HG03039 (cell line): ENCODE measurements at regions not wholly inside any gene's neighbourhood (a gene's known extent, or its start where the extent isn't known, plus 50 kb on each side); places are given as distances from the start of the nearest gene placed in this dataset.
"Not testable (repeated sequence)": the region's sequence is repeated elsewhere in the genome, so short reads cannot be mapped to it uniquely, and the experiment has no call there.

Experiments
- ATAC-seq: cut with Tn5 transposase; IDR thresholded peaks from one replicate; pipeline ENCODE4 v1.9.1; 2021; ENCODE audit warnings: mild to moderate bottlenecking, moderate library complexity; ENCODE audit not compliant: unreplicated experiment

DNA sequence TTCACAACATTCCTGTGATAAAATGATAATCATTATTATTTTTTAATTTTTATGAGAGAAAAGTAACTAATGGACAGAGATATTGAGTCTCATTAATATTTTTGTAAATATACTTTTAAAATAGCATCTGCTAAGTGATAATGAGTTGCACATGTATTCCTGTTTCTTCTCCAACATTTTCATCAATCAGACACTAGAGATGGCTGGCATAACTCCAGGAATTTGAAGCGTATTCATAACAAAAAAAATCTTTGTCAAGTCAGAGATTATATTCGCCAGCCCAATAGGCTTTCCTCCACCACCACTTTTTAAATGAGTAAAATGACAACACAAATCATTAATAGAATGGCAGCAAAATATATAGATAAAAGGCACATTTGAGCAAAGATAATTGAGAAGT, 524.0 kb upstream of the KCND2 start:
- no peak for ATAC-seq

DNA sequence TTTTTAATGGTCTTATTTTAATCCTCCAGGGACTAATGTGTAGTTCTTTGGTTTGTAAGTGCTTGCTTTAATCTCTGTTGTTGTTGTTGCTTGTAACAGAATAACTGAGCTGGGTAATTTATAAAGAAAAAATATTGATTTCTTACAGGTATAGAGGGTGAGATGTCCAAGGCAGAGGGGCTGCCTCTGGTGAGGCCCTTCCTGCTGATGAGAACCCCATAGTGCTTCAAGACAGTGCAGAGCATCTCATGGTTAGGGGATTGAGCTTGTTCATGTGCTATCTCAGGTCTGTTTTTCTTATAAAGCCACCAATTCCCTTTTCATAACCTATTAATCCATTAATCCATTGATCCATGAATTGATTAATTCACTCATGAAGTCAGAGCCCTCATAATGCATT, 516.3 kb upstream of the KCND2 start:
- no peak for ATAC-seq

DNA sequence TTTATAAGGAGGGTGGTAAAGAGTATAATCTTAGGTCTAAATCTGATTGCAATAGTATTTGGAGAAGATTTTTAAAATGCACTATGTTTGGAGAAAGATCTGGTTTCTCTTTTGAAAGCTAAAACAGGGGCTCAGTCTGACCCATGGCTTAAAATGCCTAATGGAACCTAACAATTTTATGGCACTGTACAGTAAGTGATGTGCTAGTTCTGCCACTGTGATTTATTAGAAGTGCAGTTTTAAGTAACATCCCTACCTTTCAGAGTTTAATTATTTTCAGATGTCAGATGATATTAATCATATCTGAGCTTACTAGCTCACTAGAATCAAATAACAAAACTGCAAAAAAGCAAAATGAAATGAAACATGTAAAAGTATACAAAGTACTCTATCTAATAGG, 514.7 kb upstream of the KCND2 start:
- ATAC-seq = no peak

DNA sequence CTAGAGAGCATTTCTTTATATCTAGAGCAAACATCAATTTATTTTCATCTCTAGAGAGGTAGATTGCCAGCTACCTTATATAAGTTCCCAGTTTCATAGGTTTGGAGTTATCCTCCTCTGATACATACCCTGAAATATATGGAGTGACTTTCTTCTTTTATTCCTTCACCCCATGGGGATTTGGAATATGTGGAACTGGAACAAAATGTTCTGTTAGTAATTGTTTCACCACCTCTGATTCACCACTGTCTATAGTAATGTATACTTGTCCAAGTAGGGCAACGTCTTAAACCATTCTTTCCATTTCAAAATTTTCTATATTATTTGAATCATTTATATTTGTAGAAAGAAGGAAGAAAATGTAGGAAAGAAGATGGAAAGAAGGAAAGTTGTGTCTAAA, 511.2 kb upstream of the KCND2 start:
- no peak for ATAC-seq

DNA sequence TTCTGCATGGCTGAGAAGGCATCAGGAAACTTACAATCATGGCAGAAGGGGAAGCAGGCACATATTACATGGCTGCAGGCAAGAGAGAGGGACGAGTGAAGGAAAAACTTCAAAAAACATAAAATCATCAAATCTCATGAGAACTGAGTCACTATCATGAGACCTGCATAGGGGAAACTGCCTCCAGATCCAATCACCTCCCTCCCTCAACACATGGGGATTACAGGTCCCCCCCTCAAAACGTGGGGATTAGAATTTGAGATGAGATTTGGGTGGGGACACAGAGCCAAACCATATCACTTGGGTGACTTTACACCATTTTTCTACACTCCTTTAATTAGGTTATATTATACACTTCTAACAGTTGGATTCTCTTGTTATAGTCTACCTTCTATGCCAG, 490.7 kb upstream of the KCND2 start:
- ATAC-seq = no peak

DNA sequence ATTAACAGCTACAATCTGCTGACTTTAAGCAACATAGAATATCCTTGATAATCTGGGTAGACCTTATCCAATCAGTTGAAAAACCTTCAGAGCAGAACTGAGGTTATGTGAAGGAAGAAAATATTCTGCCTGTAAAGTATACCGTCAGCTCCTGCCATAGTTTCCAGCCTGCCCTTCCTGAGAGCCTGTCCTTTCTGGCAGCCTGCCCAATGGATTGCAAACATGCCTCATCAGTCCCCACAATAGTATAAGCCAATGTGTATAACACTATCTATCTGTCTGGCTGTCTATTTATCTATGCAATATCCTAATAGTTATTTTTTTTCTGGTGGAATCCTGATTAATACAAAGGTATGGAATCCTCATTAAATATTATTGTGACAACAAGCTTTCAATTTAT, 489.2 kb upstream of the KCND2 start:
- ATAC-seq = no peak

DNA sequence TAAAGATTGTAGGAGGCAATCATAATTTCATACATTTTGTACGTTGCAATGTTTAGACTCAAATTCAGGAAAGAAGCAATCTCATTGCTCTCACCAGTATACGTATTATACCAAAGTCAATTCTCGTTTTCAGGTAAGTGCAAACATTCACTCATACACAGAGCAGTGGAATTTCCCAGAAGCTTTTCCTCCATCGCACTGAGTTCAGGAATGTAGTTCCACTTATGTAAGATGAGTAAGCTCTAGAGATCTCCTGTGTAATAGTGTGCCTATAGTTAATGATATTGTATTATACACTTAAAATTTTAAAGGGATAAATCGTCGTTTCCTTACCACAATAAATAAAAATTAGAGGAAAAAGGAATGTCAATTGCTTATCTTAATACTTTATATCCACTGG, 470.8 kb upstream of the KCND2 start:
- ATAC-seq = no peak

DNA sequence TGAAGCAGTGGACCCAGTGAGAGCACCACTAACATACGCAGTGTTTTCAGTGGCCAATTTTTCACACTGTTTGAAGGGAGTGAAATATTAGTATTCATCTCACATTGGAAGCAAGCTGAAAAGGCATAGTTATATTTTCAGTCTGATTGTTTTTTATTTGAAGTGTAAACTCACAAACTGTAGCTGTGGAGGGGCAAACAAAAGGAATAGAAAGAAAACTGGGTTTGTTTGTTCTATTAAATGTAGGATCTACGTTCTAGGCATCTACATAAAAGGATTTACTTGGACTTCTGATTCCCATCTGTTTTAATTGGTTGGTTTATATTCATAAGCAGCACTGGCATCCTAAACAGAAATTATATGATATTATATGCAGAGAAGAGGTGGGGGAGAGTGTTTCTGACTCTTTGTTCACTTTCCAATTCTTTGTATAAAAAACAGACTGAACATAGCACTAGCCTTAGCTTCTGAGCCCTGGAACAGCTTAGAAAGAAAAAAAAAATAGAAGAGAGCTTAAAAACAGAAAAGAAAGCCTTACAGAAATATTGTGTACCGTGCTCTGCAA, 447.8 kb upstream of the KCND2 start:
- no peak for ATAC-seq

DNA sequence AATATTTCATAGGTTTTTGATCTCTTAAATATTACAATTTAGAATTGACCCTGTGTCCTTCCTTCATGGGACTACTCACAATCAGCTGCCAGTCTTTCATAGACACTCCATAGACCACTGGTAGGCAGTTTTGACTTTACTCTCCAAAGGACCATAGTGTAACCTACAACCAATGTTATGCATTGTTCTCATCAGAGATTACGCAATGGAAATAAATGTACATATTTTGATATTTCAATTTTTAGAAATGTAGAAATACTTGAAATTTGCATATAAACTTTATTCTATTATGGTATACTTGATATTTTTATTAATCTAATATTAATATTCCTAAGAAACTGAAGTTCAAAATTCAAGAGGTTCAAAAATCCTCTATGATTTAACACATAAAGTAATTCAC, 446.4 kb upstream of the KCND2 start:
- ATAC-seq = no peak

DNA sequence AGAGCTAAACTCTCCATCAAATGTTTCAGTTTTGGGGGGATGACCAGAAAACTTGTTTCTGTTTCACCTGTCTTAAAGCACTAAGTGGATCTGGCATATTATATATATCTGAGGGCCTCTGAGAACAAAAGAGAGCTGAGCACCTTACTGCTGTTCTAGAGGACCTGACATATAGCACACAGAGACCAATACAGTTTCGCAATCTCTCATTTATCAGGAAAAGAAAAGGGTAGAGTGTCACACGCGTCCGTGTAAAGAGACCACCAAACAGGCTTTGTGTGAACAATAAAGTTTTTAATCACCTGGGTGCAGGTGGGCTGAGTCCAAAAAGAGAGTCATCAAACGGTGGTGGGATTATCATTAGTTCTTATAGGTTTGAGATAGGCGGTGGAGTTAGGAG, 434.5 kb upstream of the KCND2 start:
- ATAC-seq = no peak

DNA sequence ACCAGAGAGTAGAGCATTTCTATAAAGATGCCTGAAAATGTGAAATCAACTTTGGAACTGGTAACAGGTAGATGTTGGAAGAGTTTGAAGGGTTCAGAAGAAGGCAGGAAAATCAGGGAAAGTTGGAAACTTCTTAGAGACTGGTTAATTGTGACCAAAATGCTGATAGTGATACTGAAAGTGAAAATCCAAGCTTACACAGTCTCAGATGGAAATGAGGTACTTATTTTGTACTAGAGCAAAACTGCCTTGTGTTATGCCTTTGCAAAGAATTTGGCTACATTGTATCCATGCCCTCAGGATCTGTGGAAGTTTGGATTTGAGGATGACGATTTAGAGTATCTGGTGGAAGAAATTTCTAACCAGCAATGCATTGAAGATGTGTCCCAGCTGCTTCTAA, 430.6 kb upstream of the KCND2 start:
- no peak for ATAC-seq

DNA sequence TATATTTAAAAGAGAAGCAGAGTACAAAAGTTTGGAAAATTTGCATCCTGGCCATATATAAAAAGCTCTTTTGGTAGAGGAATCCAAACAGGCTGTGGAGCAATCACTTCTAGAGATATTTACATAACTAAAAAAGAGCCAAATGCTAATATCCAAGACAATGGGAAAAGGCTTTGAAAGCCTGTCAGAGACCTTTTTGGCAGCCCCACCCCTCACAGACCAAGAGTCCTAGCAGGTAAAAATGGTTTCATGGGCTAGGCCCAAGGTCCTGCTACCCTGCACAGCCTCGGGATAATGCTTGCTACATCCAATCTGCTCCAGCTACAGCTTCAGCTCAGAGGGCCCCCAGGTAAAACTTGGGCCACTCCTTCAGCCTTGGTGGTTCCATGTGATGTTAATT, 430.2 kb upstream of the KCND2 start:
- no peak for ATAC-seq

DNA sequence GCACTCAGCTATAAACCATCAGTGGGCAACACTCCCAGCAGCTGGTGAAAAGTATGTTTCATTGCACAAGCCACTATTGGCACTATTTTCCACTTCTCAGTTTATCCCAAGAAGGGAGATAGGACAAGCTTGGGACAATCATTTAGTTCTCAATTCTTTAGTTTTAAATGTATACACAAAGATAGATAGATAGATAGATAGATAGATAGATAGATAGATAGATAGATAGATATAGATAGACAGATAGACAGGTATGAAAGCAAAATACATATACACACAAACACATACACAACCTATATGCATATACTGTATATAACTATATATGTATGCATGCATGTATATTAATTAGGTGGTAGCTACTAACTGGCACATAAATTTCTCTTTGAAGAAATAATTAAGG, 411.6 kb upstream of the KCND2 start:
- no peak for ATAC-seq

DNA sequence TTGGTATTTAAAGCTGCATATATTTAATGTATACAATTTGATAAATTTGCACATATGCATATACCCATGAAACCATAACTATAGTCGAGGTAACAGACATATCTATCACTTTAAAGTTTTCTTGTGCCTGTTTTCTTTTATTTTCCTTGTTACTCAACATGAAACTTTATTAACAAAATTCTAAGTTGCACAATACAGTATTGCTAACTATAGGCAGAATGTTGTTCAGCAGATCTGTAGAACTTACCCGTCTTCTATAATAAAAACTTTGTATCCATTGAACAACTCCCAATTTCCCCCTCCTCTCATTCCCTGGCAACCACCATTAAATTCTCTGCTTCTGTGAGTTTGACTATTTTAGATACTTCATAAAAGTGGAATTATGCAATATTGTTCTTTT, 404.6 kb upstream of the KCND2 start:
- ATAC-seq = no peak

DNA sequence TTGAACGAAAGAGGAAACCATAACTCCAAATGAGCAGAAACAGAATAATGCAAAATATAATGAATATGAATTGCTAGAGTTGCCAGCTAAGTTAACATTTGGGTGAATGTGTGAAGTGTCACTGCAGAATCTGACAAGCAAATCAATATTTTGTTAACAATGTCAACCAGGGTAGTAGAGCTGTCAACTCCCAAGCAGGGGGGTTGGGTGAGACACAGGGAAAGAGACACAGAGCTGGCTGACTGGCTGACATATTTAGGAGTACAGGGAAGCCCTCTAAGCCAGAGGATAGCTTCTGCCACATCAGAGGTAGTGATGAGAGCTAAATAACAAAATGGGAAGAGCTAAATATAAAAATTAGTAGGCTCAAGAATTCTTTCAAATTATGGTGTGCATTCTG, 393.1 kb upstream of the KCND2 start:
- ATAC-seq = no peak

DNA sequence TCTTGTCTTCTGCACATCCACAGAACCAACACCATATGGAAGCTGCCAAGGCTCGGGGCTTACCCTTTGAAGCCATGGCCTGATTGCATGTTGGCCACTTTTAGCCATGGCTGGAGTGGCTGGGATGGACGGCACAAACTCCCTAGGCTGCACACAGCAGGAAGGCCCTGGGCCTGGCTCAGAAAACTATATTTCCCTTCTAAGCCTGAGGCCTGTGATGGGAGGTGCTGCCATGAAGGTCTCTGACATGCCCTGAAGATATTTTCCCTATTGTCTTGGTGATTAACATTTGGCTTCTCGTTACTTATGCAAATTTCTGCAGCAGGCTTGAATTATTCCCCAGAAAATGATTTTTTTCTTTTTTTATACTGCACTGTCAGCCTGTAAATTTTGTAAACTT, 387.0 kb upstream of the KCND2 start:
- ATAC-seq = no peak

DNA sequence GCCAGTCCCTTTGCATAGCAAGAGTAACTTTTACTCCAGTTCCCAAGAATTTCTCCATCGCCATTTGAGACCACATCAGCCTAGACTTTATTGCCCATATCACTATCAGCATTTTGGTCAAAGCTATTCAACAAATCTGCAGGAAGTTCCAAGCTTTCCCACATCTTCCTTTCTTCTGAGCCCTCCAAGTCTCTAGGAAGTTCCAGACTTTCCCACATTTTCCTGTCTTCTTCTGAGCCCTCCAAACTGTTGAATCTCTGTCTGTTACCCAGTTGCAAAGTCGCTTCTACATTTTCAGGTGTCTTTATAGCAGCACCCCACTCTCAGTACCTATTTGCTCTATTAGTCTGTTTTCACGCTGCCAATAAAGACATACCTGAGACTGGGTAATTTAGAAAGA, 386.4 kb upstream of the KCND2 start:
- ATAC-seq = not testable (repeated sequence)

DNA sequence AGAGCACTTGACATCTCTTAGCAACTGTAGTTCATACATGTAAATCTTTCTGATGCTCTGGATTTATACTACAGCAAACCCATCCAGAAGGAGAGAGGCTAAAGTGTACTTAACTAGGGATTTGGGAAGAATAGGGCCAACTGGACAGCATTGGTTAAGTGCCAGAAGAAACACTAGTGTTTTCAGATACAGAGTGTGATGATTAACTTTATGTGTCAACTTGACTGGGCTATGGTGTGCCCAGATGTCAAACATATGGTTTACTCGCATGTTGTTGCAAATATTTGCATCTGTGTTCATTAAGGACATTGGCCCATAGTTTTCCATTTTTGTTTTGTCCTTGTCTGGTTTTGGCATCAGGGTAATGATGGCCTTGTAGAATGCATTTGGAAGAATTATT, 384.7 kb upstream of the KCND2 start:
- no peak for ATAC-seq

DNA sequence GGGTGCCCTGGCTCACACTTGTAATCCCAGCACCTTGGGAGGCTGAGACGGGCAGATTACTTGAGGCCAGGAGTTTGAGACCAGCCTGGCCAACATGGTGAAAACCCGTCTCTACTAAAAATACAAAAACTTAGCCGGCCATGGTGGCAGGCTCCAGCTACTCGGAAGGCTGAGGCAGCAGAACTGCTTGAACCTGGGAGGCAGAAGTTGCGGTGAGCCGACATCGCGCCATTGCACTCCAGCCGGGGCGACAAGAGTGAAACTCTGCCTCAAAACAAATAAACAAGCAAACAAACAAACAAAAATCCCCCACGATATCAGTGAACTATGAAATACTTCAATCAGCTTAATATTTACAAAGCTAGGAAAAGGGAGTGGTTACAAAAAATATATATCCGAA, 382.3 kb upstream of the KCND2 start:
- ATAC-seq = no peak

DNA sequence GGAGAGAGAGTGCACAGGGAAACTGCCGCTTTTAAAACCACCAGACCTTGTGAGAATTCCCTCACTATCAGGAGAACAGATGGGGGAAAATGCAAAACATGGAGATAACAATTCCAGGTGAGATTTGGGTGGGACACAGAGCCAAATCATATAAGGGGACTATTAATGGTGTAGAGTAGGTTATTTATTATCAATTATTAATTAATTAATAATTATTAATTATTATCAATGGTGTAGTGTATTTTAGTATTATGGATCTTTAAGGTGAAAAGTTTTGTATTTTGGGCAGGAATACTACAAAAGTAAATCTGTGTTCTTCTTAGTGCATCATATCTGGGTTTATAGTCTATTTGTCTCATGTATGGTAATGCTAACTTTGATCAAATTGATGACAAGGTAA, 377.7 kb upstream of the KCND2 start:
- no peak for ATAC-seq

DNA sequence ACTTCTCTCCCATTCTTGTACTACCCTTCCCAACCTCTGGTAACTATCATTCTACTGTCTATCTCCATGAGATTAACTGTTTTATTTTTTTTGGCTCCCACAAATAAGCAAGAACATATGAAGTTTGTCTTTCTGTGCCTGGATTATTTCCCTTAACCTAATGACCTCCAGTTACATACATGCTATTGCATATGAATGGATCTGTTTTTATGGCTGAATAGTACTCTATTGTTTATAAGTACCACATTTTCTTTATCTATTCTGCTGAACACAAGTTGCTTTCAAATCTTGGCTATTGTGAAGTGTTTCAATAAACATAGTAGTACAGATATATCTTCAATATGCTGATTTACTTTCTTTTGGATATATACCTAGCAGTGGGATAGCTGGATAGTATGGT, 376.6 kb upstream of the KCND2 start:
- ATAC-seq = no peak

DNA sequence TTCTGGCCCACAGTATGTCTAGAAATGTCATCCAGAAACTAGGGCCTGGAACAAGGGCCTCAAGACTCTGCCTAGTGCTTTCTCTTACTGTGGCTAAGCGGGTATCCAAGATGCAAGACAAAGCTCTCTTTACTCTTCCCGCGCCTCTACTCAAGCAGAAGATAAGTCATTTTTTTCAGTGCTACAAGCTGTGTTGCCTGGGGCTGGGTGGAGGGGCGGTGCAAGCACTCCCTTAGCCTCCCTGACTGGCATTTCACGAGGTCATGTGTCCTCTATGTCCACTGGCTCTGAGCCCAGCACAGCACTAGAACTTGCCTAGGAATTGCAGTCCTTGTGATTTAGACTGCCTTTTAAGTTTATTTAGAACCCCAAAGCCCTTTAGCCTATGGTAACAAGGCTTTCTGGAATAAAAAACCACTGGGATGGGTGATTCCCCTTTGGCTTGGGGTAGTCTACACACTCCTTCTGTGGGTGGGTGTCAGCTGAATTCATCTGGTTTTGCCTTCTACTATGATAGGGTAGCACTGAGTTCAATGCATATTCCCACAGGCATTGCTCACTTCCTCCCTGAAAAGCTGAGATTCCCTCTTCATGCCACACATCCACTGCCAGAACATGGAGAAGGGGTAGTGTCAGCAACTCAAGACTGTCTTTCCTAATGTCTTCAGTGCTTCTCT, 371.8 kb upstream of the KCND2 start:
- ATAC-seq = no peak

DNA sequence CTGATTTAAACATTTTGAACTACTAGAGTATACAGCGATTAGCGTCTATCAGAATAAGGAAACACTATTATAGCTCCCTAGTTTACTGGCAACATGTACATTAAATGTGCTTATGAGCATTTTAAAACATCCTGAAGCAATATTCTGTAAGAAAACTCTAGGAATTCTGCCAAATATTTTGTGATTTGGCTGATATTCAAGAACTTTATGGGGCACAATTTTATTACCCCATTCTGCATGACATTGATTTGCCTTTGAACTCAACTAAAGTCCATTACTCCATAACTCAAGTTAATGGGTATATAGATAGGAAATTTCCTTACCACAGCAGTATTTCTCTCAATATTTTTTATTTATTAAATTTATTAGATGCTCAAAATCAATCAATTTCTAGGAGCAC, 369.9 kb upstream of the KCND2 start:
- no peak for ATAC-seq
